ENCODE measurements at regions not wholly inside any gene's neighbourhood (a gene's known extent, or its start where the extent isn't known, plus 50 kb on each side); places are given as distances from the start of the nearest gene placed in this dataset.
A peak's percentile ranks its signal among the peaks of the same experiment; 100 is the strongest.

DNA sequence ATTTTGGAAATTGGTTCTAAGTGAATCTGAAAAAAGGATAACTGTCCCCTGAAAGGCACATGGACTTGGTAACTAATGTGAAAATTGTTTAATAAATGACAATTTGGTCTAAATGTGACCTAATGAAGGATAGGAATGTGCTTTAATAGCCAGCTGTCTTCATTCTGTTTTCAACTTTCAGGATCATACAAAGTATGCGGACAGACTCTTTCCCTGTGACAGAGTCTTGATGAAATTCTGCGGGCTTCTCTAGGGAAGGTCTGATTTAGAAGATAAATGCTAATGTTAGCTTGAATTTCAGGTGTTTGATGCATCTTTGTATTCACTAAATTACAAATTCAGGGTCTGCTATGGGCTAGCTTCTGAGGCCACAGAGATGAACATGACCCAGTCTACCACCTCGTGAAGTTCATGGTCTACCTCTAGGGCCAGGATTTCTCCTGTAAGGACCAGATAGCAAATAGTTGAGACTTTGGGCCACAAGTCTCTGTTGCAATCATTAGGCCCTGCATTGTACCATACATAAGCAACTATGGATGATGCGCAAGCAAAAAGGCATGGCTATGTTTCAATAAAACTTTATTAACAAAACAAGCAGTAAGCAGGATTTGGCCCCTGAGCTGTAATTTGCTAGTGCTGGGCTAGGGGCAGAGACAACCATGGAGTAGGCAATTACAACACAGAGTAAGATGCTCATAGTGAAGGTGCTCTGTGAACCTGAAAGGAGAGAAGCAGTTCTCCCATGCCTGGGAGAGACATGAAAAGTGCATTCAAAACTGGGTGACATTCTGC lies 368.6 kb downstream of the INHBA start:
- no peak for DNase-seq
- intact Hi-C loops (cut with DNase I) = no loop called here

DNA sequence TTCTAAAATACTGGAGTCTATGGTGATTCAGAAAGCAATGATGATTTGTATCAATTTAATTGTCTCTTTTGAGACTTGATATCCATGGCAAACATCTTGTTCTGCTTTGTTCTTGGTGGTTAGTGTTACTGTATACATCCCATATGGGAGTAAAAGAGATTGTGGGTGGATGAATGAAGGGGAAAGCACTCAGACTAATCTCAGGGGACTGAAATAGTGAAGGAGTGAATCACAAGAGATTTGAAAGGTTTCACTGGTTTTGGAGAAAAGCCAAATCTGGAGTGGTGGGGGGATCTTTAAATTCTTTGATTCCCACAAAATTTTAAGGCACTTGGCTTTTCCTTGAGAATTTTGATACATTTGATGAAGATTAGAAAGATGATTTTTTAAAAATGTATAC lies 369.4 kb downstream of the INHBA start:
- intact Hi-C loops (cut with DNase I) = no loop called here
- no peak for DNase-seq

DNA sequence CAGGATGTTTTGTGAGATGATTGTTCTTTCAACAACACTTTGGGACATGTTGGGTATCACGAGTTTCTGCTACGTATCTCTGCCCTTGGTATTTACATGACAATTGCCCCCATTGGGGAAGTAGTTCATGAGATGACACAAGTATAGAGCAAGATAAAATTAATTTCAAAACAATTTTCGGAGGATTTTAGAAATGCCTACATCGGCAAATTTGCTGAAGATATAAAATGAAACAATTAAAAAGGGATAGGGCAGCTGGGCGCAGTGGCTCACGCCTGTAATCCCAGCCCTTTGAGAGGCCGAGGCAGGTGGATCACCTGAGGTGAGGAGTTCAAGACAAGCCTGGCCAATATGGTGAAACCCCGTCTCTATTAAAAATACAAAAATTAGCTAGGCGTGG lies 371.7 kb downstream of the INHBA start:
- intact Hi-C loops (cut with DNase I) = no loop called here
- DNase-seq = no peak

DNA sequence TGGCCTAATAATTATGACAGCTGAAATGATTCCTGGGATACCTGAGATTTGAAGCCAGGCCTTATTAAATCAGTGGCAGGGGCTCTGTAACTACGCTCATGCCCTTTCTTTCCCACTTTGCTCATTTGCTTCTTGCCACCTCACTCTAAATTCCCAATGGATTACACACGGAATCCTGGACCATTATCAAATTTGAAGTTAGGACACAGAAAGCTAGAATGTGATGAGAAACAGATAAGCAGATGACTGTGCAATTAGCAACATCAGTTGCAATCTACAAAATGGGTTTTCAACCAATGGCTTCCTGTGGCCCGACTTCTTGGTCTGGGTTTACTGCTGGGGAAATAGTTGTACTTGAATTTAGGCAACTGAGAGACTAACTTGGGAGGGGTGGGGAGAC lies 374.3 kb downstream of the INHBA start:
- no peak for DNase-seq
- intact Hi-C loops (cut with DNase I) = no loop called here

DNA sequence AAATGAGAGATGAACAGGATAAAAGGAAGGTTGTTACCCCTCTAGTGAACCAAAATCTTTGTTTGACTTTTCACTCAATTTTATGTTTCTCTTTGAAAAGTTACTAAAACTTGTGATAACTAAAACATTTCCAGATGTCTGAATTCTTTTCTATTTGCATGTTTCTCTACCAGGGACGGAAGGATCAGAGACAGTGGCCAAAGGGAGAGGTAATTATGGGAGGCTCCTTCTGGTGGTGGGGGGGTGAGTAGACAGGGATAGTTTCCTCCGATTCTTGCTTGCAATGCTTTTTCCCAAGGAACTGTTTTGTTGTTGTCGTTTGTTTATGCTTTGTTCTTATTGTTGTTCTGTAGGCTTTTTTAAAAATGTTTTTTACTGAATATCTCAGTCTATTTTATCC lies 374.8 kb downstream of the INHBA start:
- intact Hi-C loops (cut with DNase I) = no loop called here
- DNase-seq = no peak

DNA sequence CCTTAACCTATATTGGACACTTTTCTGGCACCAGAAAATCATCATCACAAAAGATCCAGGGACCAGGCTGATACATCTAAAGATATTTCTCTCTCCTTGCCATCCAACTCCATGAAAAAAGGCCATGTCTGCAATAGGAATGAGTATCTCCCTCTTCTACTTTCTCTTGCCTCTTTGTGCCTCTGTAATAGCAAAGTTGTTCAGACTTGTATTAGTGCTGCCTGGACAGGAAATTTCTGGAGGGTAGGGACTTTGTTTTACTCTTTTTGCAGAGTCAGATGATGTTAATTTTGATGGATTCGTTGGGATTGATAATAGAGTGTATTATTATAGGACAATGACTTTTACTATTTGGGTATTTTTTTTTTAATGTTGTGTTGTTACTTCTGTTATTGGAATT lies 376.3 kb downstream of the INHBA start:
- DNase-seq = no peak
- intact Hi-C loops (cut with DNase I) = no loop called here

DNA sequence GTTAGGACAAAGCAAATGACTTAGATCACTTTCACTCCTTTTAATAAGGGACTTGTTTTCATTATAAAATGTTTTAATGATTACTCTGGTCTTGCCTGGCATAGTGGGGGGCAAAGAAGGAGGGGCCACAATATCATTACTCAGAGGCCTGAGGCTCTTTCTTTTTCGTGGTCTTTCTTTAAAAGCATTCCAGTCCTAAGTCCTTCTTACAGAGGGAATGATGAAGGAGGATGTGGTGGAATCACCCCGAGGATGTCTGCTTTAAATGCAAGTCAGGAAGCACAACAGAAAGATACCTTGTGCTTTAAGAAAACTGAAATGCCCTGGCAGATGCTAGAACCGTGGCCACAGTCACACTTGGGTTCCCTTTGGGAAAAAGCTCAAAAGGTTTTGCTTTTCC lies 379.1 kb downstream of the INHBA start:
- intact Hi-C loops (cut with DNase I) = no loop called here
- no peak for DNase-seq

DNA sequence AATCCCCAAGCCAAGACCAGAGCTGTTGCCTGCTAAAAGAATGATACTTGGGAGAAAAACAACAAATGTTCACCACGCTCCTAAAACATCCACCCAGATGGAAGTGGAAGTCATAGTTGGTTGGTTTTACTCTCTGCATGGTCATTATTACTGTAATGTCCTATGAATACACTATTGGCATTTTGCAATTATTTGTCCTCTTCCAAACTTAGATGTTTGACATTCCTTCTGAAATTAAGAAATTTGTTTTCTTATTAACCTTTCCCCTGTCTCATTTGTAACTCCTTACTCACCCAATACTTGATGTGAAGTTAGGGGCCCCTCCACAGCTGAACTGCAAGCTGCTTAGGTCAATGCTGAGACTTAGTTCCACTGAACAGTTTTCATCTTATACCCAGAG lies 383.3 kb downstream of the INHBA start:
- intact Hi-C loops (cut with DNase I) = no loop called here
- DNase-seq = no peak

DNA sequence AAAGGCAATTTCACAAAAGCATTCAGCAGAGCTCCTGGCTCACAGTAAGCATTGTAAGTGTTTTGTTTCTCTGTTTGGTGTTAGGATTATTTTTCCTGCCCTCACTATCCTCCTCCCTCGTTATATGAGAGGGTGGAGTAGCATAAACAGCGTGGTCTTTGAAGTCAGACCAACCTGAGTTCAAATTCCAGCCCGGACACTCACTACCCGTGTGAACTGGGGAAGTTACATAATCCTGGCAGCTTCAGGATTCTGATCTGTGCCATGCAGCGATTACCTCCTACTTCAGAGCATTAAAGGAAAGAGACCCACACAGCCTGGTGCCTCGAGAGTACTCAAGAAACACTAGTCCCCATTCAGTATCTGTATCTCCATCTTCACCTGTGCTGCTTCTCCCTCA lies 386.5 kb downstream of the INHBA start:
- intact Hi-C loops (cut with DNase I) = no loop called here
- DNase-seq = peak in 25 of 42 donors; percentile 5 to 76 (median 36)

DNA sequence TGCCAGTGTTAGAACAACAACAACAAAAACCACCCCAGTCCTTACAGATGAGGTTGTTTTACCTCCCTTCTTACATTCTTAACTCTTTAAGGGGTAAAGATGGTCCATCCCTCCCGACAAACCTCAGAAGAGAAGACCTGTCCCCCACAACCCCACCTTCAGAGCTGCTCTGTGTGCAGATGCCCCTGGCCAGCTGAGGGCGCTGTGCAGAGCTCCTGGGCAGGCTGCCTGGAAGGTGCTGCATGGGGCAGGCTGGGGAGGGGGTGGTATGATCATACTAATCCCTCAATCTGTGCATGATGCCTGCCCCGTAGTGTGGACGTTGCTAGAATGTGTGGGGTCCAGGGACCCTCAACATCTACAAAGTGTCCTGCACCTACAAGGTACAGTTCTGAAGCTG lies 387.1 kb downstream of the INHBA start:
- intact Hi-C loops (cut with DNase I) = no loop called here
- peak in 2 of 42 donors; percentile 7 to 24 for DNase-seq

DNA sequence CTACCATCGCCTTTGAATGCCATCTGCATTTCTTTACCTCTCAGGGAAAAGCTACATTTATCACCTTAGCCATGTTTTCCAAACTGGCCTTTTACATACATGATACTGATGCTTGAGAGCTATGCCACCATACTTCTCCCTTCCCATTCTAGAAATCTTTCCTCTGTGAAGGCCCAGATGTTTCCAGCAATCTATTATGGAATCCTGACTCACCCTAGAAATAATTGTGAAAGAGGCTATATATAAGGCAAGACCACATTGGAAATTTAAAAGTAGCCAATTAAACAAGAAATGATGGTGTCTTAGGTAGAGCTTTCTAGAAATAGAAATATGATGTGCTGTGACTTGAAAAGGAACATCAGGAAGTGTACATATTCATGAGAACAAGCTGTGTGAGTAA lies 389.7 kb downstream of the INHBA start:
- intact Hi-C loops (cut with DNase I) = no loop called here
- DNase-seq = no peak

DNA sequence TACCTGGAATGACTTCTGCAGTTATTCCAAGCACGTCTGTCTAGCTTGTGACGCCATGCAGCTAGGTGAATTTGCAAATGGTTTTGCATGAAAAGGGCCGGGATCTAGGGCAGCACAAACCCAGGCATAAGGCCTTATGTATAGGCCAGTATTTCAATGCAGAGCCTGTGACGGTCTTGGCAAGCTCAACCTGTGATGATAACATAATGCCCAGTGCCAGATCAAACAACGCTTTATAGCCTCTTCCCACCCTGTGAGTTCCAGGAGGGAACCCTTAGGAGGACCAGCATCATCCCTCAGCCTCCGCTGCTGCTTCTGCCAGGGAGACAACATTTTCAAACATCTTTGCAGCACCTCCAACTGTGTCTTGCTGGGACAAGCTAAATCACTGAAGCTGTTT lies 390.7 kb downstream of the INHBA start:
- no peak for DNase-seq
- intact Hi-C loops (cut with DNase I) = no loop called here

DNA sequence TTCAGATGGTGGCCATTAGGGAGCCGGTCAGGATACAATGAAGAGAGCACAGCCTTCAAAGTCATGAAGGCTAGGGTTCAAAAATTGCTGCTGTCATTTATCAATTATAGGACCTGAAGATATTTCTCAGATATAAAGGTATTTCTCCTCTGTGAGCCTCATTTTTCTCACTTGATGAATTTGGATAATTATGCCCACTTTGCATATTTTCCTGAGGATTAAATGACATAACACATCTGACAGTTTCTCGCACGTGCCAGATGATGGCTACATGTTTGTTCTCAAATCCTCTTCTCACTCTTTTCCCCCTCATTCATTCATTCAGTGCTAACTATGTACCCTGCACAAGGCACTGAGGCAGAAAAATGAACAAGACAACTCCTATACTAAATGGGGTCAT lies 391.6 kb downstream of the INHBA start:
- intact Hi-C loops (cut with DNase I) = no loop called here
- DNase-seq = no peak

DNA sequence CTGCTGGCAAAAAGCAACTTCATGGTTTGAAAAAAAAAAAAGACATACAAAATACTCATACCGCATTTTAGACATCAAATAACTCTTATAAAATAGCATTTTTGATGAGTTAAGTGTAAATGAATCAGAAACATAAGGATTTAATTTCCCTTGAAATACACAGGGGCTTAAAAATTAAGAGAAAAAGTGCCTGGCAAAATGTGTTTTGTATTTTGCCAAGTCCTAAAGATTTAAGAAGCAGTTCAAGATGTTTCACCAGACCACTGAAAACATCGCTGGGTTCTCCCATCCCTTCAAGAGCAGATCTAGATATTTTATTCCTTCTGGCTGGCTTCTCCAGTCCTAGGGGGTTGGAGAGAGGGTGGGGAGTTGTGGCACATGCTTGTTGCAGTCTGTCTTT lies 396.4 kb downstream of the INHBA start:
- intact Hi-C loops (cut with DNase I) = no loop called here
- no peak for DNase-seq

DNA sequence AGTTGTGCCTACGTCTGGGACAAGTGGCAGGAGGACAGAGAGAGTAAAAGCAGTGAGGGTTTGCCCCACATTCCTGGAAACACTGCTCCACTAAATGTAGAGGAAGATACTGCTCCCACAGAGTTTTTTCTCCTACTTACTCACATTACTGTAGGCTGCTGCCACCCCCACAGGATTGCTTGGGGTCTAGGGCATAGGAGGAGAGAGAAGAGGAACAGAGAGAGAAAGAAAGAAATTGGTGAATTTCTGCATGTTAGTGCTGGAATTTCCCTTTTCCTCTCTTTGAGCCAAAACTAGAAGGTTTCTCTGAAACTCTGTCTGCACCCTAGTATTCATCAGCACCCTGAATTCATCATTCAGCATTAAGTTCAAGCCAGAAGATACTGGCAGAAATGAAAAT lies 397.9 kb downstream of the INHBA start:
- DNase-seq = peak in 18 of 42 donors; percentile 10 to 67 (median 30)
- intact Hi-C loops (cut with DNase I) = no loop called here

DNA sequence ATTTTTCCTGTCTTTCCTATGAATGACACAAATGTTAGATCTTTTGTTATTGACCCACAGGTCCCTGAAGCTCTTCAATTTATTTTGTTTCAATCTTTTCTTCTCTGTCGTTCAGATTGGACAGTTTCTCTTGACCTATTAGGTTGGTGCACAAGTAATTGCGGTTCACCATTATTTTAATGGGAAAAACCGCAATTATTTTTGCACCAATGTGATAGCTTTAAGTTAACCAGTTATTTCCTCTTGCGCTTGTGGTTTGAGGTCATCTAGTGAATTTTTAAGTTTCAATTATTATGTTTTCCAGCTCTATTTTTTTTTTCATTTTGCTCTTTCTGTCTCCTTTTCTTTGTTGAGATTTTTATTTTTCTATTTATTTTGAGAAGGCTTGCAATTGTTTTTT lies 399.2 kb downstream of the INHBA start:
- intact Hi-C loops (cut with DNase I) = no loop called here
- DNase-seq = no peak

DNA sequence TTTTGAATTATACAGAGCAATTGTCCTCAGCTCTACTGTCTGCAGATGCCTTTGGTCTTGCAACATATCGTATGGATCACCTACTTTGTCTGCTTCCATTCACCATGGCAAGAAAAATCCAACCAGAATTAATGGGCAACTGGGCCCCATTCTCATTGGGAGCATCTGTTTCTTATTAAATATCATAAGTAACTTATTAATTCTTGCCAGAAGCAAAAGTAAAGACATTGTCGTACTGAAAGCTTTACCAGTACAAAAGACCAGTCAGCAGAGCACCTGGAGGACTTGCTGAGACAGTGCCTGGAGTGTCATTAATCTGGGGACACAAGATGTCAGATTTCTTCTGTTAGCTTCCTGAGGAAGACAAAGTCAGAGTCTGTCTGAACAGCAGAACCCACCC lies 404.5 kb downstream of the INHBA start:
- no peak for DNase-seq
- intact Hi-C loops (cut with DNase I) = no loop called here

DNA sequence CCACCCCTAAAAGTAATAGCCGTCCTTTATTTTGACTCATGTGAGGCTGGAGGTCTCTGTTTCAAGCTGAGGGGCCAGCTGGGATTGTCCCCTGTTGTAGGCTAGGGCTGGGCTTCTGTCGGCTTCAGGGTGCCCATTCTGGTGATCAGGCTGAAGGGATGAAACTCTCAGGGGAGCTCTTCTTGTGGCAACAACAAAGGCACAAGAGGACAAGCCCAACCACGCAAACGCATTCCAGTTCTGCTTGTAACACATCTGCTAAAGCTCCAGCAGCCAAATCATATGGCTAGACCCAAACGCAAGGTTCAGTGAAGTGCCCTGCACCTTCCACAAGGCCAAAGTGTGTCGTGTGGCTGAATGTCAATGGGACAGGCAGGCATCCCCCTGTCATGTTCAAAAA lies 405.7 kb downstream of the INHBA start:
- intact Hi-C loops (cut with DNase I) = no loop called here
- no peak for DNase-seq

DNA sequence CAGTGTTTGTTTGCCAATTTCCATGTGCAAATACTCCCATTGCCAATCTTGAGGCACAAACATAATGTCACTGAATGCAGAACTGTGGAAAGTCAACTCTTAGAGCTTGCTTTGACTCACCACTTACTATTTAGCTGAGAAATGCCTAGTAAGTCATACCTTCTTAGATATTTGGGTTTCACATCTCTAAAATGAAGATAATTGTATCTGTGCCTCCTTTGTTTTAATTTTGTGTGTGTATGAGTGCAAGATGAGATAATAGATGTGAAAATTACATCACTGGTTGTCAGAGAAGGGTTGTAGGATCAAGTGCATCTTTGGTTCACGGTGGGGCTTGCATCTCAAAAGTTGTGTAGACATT lies 407.5 kb downstream of the INHBA start:
- intact Hi-C loops (cut with DNase I) = no loop called here
- DNase-seq = no peak

DNA sequence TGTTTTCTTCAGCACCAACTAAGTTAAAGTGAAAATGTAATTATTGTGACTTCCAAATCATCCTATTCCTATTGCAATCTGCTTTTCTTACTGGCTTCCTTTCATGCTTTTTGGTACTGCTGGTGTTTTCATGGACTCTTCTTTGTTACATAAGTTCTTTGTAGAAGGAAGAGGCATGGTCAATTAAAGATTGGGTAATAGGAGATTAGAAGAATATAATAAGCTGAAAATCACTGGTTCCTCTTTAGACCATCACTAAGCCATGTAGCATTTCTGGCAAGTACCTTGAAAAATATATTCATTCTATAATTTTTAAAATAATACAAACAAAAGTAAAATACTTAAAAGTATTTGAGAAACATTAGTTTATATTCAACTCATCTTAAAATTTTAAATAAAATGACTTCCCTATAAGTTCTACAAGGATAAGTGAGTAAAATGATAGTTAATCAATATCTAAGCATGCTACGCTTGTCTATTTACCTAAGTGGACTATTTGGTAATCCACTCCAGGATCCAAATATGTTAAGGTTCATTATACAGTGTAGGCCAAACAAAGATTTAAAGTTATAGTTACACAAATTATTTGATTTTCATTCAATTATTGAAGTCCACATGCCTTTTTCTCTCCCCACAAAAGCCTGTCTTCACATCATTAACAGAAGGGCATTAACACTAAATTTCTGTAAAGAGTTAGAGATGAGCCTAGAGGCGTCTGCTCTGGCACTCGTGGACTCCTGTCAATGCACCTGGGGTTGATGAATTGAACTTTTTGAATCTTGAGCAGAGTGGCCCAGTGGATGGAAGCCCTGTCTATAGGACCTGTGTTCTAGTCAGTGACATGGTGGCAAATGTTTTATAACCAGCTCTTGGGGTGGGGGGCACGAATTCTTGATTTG lies 408.1 kb downstream of the INHBA start:
- intact Hi-C loops (cut with DNase I) = no loop called here
- no peak for DNase-seq

DNA sequence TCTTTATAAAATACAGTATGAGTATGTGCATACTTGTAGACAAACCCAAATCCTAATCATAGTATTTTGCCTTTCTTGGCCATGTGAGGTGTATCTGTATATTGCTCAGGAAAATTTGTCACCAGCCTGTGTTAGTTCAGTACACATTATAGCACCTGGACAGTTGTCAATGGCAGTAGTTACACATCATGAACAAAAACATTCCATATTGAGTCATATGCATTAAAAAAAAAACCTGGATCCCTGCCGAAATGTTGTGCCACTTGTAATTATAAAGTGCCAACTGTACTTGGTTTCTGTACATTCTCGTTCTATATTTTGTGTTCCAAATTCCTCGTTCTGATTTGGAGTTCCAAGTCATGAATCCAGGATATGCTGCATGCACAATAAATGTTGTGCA lies 410.4 kb downstream of the INHBA start:
- no peak for DNase-seq

More for the DNA sequence above, 410.4 kb downstream of the INHBA start:
- intact Hi-C loops (cut with DNase I) = no loop called here

Measured in head of caudate nucleus (tissue), 42 donors.